Uterus (tissue), 2 donors: ENCODE measurements at regions not wholly inside any gene's neighbourhood (a gene's known extent, or its start where the extent isn't known, plus 50 kb on each side); places are given as distances from the start of the nearest gene placed in this dataset.

Experiments
- CTCF ChIP-seq, 4 experiments: fragments of 200-600 bp in 2 of 4; fragments of 450-650 bp in 2 of 4; sonication (generic) in 2 of 4; IDR thresholded peaks; one replicate each; pipeline ENCODE4 v1.5.1; 2016 to 2019; ENCODE audit warnings: antibody characterized with exemption in 4 of 4, mild to moderate bottlenecking in 2 of 4, moderate library complexity in 1 of 4
- POLR2A ChIP-seq, 2 donors: fragments of 450-650 bp; IDR thresholded peaks; one replicate each; pipeline ENCODE4 v1.6.1; 2016; ENCODE audit warnings: antibody characterized with exemption in 2 of 2, mild to moderate bottlenecking in 1 of 2, moderate library complexity in 1 of 2

GRCh38 chr3:66665021-66665695 is 164.3 kb upstream of the LRIG1 start:
- TF ChIP-seq CTCF (IDR thresholded peaks at IDR 0.05) = no peak
- no peak for TF ChIP-seq POLR2A (IDR thresholded peaks at IDR 0.05)
